Hepatic stellate cell (primary cell): ENCODE measurements at regions not wholly inside any gene's neighbourhood (a gene's known extent, or its start where the extent isn't known, plus 50 kb on each side); places are given as distances from the start of the nearest gene placed in this dataset.

ENCODE experiments used
- DNase-seq: peaks from one replicate; pipeline ENCODE4 v3.0.0; 2011; ENCODE audit warnings: low spot score

GRCh38 chr1:78797108-78797781, 147.6 kb downstream of the IFI44 start:
- DNase-seq = no peak

GRCh38 chr1:78799926-78800325, 150.3 kb downstream of the IFI44 start:
- DNase-seq = no peak

GRCh38 chr1:78814176-78814575, 164.5 kb downstream of the IFI44 start:
- no peak for DNase-seq

GRCh38 chr1:78825561-78825960, 175.9 kb downstream of the IFI44 start:
- DNase-seq = no peak

- no peak for DNase-seq
Observed at GRCh38 chr1:78829644-78830043, 176.9 kb downstream of the ADGRL4 start.

GRCh38 chr1:78830321-78830720, 176.2 kb downstream of the ADGRL4 start:
- DNase-seq = no peak

GRCh38 chr1:78831731-78832360, 174.7 kb downstream of the ADGRL4 start:
- DNase-seq = peak; percentile 61

- DNase-seq = peak; percentile 42
Observed at GRCh38 chr1:78833491-78833890, 173.0 kb downstream of the ADGRL4 start.

GRCh38 chr1:78834201-78834741, 172.3 kb downstream of the ADGRL4 start:
- no peak for DNase-seq

- DNase-seq = no peak
Observed at GRCh38 chr1:78836726-78837125, 169.8 kb downstream of the ADGRL4 start.

GRCh38 chr1:78839704-78840277, 166.7 kb downstream of the ADGRL4 start:
- no peak for DNase-seq
